ENCODE measurements at regions not wholly inside any gene's neighbourhood (a gene's known extent, or its start where the extent isn't known, plus 50 kb on each side); places are given as distances from the start of the nearest gene placed in this dataset.

GRCh38 chr16:6066652-6067051 lies 969.1 kb upstream of the EEF2KMT start:
- H3K27me3 Mint-ChIP-seq = no peaks in the 10 kb centered on the region
- ChIA-PET CTCF (no interaction called here), POLR2A (no interaction called here)
- no peak overlapping the region for H3K4me3 Mint-ChIP-seq
- DNase-seq (no peak), ATAC-seq (no peak)
- intact Hi-C loops (cut with micrococcal nuclease) = no loop called here
- no peaks in the 10 kb centered on the region for H3K4me1 Mint-ChIP-seq (ENCODE audit: low read depth)
- no peaks in the 10 kb centered on the region for H3K36me3 Mint-ChIP-seq (ENCODE audit: low read depth)
- H3K9me3 Mint-ChIP-seq = no peaks in the 10 kb centered on the region
- H3K27ac Mint-ChIP-seq = no peak overlapping the region
- no peak for TF ChIP-seq CTCF (IDR thresholded peaks at IDR 0.05)

GRCh38 chr16:6063526-6063925 lies 965.9 kb upstream of the EEF2KMT start:
- TF ChIP-seq CTCF (IDR thresholded peaks at IDR 0.05) = no peak
- no peaks in the 10 kb centered on the region for H3K27me3 Mint-ChIP-seq
- H3K9me3 Mint-ChIP-seq = peaks cover 2% of the 10 kb centered on the region
- ChIA-PET CTCF (no interaction called here), POLR2A (no interaction called here)
- H3K27ac Mint-ChIP-seq = no peak overlapping the region
- no peak overlapping the region for H3K4me3 Mint-ChIP-seq
- intact Hi-C loops (cut with micrococcal nuclease) = no loop called here
- no peaks in the 10 kb centered on the region for H3K4me1 Mint-ChIP-seq (ENCODE audit: low read depth)
- DNase-seq = no peak
- no peak for ATAC-seq
- H3K36me3 Mint-ChIP-seq (ENCODE audit: low read depth) = no peaks in the 10 kb centered on the region

DNA sequence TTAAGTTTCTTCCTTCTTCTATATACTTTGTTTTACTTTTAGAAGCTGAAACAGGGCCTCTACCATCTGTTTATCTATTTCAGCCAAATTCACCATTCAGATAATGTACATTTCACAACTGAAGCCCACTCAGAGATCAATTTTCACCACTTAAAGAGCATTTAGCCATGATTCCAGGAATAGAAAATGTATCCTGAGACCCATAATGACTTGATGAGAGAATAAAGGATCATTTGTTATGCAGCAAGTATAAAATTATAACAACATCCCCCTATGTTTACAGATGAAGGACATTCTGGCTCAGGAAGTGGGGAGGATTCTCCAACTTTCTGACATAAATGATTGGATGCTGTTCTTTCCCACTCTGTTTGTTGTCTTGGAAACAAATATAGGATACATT lies 962.1 kb upstream of the EEF2KMT start:
- H3K27me3 Mint-ChIP-seq = no peaks in the 10 kb centered on the region
- H3K4me3 Mint-ChIP-seq = no peak overlapping the region
- DNase-seq (no peak), ATAC-seq (no peak)
- TF ChIP-seq CTCF (IDR thresholded peaks at IDR 0.05) = no peak
- H3K27ac Mint-ChIP-seq = no peak overlapping the region
- intact Hi-C loops (cut with micrococcal nuclease) = no loop called here
- H3K36me3 Mint-ChIP-seq (ENCODE audit: low read depth) = no peaks in the 10 kb centered on the region
- no peaks in the 10 kb centered on the region for H3K4me1 Mint-ChIP-seq (ENCODE audit: low read depth)
- CTCF ChIA-PET = no interaction called here
- H3K9me3 Mint-ChIP-seq = peaks cover 3% of the 10 kb centered on the region
- POLR2A ChIA-PET = no interaction called here

- H3K27ac Mint-ChIP-seq = no peak overlapping the region
- H3K4me3 Mint-ChIP-seq = no peak overlapping the region
- no peaks in the 10 kb centered on the region for H3K36me3 Mint-ChIP-seq (ENCODE audit: low read depth)
- DNase-seq (no peak), ATAC-seq (no peak)
- POLR2A ChIA-PET = no interaction called here
- intact Hi-C loops (cut with micrococcal nuclease) = no loop called here
- H3K9me3 Mint-ChIP-seq = peaks cover 3% of the 10 kb centered on the region
- H3K27me3 Mint-ChIP-seq = no peaks in the 10 kb centered on the region
- no peaks in the 10 kb centered on the region for H3K4me1 Mint-ChIP-seq (ENCODE audit: low read depth)
- no peak for TF ChIP-seq CTCF (IDR thresholded peaks at IDR 0.05)
- CTCF ChIA-PET = no interaction called here
Measured at GRCh38 chr16:6057821-6058220, 960.2 kb upstream of the EEF2KMT start.

- no peak for ATAC-seq
- intact Hi-C loops (cut with micrococcal nuclease) = no loop called here
- Mint-ChIP-seq H3K4me1 (ENCODE audit: low read depth) (no peaks in the 10 kb centered on the region), H3K27ac (no peak overlapping the region), H3K36me3 (ENCODE audit: low read depth) (no peaks in the 10 kb centered on the region), H3K9me3 (peaks cover 11% of the 10 kb centered on the region), H3K27me3 (no peaks in the 10 kb centered on the region), H3K4me3 (no peak overlapping the region)
- no peak for DNase-seq
- POLR2A ChIA-PET = no interaction called here
- CTCF ChIA-PET = interaction anchor here (0.6 to 1.5 kb wide), 2 partner anchors 12 to 34 kb away, joined by 3 to 6 read pairs; no protein-coding TSS in a partner anchor
- no peak for TF ChIP-seq CTCF (IDR thresholded peaks at IDR 0.05)
Measured at GRCh38 chr16:6048017-6048416, 950.4 kb upstream of the EEF2KMT start.

All from activated CD8-positive, alpha-beta T cell treated with anti-CD3 and anti-CD28 coated beads for 36 hours (primary cell).